ENCODE measurements at regions not wholly inside any gene's neighbourhood (a gene's known extent, or its start where the extent isn't known, plus 50 kb on each side); places are given as distances from the start of the nearest gene placed in this dataset.

DNA sequence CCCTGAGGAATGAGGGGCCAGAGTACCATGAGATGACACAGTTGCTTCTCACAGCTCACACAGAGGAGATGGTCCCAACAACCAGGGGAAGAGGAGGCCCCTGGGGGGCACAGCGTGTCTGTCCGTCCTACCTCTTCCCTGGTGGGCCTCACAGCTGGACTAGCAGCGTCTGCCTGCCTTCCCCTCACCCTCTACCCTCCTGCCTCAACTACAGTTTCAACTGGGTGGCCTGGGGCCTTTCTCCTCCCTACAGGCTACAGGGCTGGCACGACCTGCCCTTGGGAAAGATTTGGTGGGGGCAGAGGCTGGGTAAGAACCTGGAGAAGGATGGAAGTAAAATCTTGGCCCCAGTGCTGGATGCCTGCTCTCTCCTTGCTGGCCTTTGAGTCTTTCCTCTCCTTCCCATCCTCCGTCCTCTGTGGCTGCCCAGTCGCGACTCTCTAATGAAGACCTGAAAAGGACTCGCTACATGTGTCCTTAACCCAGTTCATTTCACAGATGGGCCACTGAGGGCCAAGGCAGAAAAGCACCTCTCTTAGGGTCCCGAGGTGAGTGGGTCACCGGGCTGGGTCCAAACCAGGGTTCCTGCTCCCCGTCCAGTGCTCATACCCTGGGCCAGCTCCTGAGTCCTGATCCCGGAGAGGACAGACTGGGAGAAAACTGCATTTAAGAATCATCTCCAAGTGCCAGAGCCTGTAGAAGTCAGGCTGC lies 232.5 kb downstream of the BCL11B start:
- TF ChIP-seq CTCF (conservative IDR thresholded peaks at IDR 0.05) (no peak), ZFX (IDR thresholded peaks at IDR 0.05) (no peak)
